Activated CD8-positive, alpha-beta memory T cell treated with anti-CD3 and anti-CD28 coated beads, Interleukin-2, amount 50 U/mL, for 4 hours (primary cell): ENCODE measurements at regions not wholly inside any gene's neighbourhood (a gene's known extent, or its start where the extent isn't known, plus 50 kb on each side); places are given as distances from the start of the nearest gene placed in this dataset.

ENCODE experiments used
- DNase-seq: peaks from one replicate; pipeline ENCODE4 v3.0.0-alpha.2; 2020

DNA sequence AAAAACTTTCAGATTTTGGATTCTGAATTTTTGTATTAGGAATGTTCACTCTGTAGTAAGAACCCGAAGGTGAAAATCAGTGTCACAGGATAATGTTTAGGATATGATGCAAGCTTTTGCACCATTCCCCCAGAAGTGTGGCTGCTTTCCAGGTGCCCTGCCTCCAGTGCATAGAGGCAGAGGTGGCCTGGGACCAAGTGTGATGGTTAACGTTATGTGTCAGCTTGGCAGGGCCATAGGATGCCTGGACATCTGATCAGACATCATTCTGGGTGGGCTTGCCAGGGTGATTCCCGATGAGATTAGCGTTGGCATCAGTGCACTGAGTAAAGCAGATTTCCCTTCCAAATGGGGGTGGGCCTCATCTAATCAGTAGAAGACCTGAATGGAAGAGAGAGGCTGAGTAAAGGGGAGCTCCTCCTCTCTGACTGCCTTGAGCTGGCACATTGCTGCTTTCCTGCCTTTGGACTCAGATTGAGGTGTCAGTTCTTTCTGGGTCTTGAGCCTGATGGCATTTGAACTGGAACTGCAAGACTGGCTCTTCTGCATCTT lies 177.4 kb upstream of the HS6ST1 start:
- no peak for DNase-seq

DNA sequence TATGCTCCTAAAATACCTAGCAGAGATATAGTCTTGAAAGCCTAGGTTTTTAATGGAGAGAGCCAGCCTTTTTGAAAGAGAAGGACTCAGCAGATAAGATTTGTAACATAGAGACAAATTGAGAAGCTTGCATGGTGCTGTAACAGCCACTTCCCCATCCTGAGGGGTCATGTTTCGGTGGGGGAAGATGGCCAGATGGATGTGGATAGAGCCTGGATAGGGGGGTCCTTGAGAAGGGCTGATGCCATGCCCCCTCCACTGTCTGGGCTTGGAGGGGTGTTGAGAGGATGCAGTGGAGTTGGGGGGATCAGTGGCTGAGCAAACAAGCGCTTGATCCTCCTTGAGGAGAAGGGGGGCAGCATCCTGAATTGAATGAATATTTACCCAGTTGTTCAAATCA lies 178.0 kb upstream of the HS6ST1 start:
- no peak for DNase-seq

DNA sequence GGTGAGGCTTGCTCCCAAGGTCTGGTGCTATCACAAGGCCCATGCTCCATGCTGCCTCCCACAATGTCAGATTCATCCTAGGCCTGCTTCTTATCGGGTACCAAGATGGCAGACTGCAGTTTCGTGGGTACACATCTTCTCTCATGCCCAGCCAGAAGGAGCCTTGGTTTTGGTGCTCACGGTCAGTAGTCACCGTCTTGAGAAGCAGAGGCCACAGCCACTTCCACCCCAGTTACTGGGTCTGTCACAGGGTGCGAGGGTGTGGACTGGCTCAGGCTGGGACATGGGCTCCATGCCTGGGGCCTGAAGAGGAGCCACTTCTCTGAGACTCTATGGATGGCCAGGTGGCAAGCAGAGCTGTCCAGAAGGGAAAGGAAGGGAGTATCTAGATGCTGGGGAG lies 178.8 kb upstream of the HS6ST1 start:
- DNase-seq, result no peak

DNA sequence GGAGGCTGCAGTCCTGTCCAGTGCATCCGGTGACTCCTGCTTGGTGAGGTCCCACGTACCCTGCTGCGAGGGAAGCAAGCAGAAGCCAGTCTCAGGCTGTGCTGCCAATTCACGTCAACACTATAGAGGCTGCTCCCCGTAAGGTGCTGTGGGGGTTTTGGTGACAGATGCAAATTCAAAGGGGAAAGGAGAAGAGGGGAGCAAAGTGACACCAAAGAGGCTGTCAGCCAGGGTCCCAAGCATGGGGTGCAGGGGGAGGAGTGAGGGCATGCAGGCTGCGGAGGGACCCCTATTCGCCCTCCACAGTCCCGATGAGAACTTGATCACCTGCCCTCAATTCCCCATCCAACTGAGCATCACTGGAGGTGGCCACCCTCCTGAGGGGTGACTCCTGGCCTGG lies 179.4 kb upstream of the HS6ST1 start:
- DNase-seq, result no peak

DNA sequence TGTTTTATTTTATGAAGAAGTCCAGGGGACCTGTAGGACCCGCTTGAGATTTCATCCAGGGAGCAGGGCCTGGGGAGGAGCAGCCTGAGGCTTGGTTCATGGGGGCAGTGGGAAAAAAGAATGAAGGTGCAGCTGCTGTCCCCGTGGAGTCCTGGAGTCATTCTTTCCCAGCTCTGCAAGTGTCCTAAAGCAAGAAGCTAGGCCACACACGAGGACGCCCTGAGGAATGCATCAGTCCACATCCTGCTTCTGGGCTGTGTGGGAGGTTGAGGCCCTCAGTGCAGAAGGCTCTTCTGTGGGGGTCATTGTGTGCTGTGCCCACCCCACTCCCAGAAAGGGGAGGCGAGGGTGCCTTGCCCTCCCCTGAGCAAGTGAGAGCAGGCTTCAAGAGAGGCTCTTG lies 179.9 kb upstream of the HS6ST1 start:
- no peak for DNase-seq

DNA sequence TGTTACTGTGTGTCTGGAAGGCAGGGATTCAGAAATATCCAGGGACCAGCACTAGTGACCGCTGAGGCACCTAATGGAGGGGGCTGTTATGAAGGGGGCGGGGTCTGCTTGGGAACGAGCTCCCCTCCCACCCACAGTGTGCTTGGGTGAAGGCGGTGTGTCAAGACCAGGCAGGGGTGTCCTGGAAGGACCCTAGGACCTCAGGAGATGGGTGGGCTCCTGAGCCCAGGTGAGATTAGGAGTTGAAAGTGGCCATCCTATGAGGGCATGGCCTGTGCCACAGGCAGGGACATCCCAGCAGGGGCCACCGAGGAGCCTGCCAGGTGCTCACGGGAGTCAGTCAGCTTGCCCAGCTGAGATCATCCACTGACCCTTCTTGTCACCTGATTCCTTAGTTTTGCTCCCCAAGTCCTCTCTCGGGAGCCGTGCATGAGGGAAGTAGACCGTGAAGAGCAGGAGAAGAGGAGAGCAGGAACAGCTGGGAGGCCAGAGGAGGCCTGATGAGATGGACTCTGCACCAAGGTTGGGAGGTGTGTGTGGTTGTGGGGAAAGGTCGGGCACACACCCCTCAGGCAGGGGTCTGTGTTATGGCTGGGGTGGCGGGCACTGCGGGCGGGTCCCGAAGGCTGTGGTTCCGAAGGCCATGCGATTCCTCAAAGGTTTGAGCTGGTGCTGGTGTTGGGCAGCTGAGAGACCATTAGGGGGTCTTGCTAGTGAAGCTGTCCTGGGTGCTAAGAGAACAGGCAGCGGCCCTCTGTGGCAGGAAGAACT lies 180.9 kb upstream of the HS6ST1 start:
- DNase-seq, result no peak

DNA sequence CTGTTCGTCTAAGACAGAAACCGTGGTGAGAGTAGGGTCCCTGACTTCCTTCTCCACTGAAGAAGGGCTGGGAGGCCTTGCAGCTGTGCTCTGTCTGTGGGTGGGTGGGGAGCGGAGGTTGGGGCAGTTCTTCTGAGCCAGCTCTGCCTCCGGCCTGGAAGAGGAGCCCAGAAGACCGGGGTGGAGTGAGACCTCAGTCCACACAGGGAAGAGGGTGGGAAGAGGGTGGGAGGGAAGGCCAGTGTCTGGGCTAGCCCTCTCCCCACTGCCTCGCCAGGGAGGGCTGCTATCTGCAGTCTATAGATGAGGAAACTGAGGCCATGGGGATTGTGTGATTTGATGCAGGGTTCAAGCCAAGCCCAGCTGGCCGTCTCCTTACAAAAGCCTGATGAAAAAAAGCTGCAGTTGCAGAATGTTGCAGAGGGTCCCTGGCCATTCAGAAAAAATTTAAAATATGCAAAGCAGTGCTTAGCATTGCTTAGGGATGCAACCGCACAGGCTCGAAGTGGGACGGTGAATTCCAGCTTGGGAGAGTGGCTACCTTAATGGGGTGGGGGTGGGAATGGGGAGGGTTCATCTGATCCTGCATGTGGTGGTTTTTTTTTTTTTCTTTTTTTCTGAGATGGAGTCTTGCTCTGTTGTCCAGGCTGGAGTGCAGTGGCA lies 181.6 kb upstream of the HS6ST1 start:
- DNase-seq, result no peak

DNA sequence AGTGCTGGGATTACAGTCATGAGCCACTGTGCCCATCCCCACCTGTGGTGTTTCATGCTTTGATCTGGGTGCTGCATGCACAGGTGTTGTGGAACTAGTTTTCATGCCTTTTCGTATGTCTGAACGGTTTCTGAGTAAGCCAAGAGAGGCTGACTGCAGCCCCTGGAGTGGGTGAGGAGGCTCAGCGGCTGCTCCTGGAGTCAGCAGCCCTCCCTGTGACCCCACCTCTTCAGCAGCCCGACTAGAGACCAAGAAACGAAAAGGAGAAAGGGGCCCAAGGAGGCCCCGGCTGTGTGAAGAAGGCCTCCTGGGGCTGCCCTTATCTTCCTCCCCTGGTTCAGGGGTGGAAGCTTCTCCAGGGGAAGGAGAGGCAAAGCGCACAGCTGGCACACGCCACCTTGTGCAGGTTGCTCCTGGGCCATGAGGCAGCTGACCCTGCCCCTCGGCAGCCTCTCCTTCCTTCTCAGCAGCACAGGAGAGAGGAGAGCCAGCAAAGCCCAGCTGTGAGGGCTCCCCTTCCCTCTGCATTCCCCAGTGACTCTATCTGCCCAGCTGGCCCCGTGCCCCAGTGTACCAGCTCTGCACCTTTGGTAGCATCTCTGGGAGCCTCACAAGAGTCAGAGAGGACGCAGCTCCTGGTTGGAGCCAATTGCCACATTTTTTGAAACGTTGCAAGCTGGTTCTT lies 182.5 kb upstream of the HS6ST1 start:
- no peak for DNase-seq

DNA sequence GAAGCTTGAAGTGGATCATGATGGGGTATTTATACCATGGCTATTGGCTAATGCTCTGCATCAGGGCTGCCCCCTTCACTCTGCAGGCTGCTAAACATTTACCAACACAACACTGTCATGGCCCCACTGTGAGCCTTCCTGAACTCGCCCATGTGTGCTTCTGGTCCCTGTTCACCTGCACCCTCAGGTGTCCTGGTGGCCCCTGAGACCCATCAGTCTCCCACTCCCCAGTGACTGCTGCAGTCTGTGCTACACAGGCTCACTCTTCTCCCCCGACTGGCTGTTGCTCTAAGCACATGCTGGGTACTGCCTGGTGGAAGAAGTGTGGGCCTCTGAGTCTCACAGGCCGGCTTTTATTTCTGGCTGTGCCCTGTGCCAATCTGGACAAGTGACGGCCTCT lies 183.0 kb upstream of the HS6ST1 start:
- DNase-seq, result no peak

DNA sequence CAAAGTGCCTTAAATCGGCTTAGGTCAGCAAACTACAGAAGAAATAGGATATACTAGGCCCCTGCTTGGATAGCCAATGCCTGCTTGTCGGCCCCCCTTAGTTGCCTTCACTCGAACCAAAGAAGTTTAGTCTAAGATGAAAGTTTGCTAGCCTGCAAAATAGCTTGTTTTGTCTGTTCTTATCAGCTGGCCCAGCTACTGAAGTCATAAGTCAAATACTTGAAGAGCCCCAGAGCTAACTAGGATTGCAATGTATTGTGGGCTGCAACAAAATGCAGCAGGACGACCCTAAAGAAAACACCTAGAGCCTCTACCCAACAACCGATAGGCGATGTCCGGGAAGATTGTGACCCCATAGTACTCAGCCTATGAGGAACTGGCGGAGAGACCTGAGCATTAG lies 183.5 kb upstream of the HS6ST1 start:
- no peak for DNase-seq

DNA sequence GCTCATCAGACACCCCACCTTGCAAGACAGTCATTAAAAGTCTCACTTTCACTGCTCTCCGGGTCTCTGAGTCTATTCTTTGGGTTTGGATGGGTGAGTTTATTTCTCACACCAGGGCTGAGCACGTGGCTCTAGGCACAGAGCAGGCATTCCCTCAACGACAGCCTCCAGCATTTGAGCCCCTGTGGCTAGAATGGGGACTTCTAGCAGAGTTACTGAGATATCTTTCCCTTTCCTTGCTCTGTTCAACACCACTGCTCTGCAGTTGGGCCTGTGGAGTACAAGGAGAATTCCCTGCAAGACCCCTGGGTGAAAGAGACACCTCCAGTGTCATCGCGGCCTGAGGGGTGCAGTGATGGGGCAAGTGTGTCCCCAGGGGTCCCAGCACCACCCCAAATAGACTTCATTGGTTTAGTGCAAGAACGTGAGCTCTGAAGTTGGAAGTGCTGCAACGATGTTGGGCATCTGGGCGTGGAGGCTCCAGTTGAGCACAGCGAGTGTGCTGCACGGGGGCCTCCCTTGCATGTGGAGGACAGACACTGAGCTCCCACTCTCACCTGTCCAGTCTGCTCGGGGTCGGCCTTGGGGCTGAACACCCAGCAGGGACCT lies 184.1 kb upstream of the HS6ST1 start:
- no peak for DNase-seq

DNA sequence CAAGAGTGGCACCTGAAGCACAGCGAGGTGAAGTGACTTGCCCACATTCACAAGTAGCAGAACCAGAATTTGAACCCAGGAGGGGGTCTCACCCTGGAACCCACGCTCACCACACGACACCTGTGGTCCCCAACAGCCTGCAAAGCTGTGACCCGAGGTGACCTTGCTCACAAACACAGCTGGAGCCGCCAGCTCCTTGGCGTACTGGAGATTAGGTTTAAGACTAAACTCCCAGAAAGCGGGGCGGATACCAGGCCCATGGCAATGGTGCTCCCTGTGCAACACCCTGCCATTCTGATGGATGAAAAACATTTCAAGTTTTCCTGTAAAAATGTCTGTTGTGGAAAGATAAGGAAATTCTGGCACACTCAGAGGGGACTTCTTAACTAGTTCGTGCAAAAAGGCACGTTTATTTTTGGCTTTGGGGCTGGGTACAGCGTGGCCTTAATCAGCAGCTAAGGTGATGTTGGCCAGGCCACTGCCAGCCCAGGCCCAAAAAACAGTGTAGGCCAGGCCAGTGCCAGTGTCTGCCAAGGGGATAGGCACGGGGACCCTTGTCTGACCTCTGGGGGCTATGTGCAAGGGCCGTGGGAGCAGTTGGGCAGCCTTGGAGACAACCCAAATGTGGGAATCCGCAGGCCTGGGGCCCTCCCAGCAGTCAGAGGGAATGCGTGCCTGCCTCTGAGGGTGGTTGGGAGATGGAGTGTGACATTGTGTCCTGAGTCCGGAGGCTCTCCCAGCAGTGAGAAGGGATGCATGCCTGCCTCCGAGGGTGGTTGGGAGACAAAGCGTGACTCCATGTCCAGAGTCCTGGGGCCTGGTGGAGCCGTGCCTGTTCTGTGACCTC lies 185.0 kb upstream of the HS6ST1 start:
- DNase-seq, result no peak

DNA sequence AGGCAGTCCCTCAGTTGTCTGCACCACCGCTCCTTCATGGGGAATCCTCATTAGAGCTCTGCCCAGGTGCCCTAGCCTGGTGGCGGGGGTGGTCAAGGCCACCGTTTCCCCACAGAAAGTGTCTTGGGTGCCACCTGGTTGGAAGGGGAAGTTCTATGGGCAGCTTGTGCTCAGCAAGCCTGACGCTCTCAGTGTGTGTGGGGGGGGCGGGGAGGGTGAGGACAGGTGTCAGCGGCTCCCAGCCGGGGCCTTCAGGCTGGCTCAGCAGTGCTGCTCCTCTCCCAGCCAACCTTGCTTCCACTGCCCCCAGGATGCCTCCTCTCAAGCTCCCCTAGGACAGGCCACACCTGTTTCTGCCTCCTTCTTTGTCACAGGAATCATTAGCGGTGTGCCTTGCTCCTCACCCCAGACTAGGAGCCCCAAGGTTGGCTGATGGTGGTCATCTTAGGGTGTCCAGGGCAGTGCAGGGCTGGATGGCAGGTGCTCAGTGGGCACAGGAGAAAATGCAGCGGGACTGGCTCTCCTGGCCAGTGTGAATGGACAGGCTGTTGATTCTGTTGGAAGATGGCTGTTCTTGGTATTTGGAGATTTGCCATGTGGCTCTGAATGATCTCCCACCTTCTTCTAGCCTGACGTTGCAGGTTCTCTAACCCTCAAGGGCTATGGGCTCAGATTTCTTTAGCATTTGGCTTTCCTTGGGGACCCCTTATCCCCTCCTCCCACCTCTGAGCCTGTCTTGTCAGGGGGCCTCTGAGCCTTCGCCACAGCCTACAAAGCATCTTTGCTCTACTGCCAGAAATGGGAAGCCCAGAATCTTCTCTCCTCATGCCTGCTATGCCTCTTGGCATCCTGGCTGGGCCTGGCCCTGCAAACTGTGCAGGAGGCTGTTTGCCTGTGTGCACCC lies 185.8 kb upstream of the HS6ST1 start:
- no peak for DNase-seq

DNA sequence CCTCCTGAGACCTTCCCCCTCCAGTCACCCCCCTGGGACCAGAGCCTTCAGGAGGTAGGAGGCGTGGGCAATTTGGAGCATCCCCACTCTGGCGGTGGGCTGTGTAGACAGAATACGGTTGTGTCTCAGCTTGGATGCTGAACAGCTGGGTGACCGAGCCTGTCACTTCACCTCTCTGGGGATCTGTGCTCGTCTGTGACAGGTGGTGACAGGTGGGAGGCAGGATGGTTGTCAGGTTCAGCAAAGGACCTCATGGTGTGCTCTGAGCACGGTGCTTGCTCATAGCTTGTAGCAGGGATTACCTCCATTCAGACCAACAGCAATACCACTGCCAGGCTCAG lies 186.5 kb upstream of the HS6ST1 start:
- no peak for DNase-seq

DNA sequence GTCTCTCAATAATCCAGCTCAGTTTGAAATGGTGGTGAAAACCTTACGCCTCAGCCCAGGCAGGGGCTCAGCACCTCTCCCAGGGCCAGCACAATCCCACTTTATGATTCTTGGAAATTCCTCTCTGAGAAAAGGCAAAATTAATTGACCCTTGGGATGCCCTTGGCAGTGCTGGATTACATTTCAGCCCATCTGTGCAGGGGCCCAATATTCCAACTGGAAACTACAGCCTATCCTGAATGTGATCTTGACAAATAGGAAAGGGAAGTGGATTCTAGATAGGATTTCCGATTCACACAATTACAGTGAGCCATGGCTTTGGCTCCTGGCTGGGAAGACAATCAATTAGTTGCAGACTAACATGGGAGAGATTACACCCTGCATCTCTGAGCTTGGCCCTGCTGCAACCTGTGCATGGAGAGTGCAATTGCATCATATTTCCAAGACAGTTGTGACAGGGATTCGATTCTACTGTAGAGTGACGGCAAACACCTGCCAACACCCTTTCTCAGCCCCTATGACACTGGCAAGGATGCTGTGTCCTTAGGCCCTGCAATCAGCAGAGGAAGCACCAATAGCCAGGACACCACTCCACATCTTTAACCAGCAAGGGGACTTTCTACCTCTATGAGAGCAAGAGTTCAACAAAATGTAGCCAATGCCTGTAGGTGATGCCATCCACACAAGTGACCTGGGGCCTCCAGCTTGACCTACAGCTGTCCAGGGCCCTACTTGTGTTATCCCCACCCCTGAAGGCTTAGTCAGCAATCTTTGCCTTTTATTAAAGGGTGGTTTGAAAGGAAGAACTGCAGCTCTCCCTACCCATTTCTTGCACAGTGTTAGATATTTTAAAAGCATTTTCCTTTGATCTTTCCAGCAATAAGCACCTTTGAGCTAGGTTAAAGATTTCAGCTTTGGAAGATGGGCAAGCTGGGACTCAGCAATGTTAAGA lies 187.2 kb upstream of the HS6ST1 start:
- DNase-seq, result no peak

DNA sequence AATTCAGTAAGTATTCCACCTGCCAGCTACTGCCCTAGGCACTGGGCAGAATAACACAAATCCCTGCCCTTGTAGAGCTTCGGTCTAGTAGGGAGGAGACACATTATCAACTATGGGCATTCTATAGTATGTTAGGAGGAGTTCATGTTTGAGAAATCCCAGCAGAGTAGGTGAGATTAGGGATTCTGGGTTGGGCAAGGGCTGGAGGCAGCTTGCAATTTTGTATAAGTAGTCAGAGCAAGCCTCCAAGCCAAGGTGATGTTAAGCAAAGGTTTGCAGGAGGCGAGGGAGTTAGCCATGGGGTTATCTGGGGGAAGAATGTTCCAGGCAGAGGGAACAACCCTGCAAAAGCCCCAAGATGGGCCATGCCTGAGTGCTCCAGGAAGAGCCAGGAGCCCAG lies 187.9 kb upstream of the HS6ST1 start:
- DNase-seq, result no peak

DNA sequence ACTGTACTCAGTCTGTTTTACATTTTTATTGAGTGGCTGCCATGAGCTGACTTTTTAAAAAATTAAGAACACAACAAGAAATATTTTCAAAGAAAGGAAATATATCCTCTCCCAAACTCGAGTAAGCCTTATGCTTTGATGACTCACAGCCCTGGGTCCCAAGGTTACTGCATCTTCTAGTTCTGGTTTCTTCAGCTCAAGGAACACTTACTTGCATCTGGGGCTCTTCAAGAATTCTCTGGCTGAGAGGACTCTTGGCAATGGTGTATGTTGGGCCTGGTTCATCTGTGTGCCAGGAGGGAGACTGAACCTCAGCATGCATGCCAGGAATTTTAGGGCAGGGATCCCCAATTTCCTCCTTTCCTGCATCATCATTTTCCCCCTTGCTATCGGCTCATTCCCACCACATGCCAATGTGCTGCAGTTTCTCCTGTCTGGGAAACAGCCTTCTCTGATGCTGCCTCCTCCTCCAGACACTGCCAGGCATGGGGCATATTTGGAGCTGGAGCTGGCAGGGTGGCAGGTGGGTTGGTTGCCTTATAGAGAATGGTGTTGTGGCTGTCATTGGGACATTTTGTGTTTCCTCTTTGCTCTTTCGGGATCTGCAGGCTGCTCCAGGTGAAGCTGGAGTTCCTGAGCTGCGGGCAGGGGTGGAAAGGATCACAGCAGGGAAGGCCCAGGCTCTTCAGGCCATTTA lies 192.2 kb upstream of the HS6ST1 start:
- DNase-seq, result no peak

DNA sequence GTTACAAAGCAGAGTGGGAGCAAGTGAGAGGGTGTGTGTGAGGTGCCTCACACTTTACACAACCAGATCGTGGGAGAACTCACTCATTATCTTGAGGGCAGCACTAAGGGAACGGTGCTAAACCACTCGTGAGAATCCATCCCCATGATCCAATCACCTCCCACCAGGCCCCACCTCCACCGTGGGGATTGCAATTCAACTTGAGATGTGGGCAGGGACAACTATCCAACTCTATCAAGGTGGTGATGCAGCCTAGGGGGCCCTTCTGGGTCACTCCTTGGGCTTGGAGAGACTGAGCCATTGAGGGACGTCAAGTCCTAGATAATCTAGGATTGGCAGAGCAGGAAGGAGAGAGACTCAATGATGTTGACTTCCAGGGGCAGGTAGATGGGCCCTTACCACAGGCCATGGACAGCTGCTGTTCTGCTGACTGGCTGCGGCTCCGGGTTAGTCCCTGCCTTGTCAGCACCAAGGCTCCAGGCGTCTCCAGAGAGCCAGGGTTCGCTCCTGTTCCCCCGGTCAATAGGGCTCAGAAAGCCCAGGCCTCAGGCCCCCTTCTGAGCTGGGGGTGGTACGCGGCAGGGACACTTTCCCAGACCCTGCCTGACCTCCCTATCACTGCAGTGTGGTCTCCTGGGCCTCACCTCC lies 193.2 kb upstream of the HS6ST1 start:
- DNase-seq, result no peak
